SH-SY5Y (cell line): ENCODE measurements at regions not wholly inside any gene's neighbourhood (a gene's known extent, or its start where the extent isn't known, plus 50 kb on each side); places are given as distances from the start of the nearest gene placed in this dataset.

ENCODE experiments used
- GATA2 ChIP-seq: IDR thresholded peaks from 2 replicates; pipeline ENCODE4 v1.6.1; 2011; ENCODE audit warnings: mild to moderate bottlenecking, low read depth, low read length
- GATA3 ChIP-seq: IDR thresholded peaks from 2 replicates; pipeline ENCODE4 v1.6.1; 2011; ENCODE audit warnings: low read depth, mild to moderate bottlenecking, low read length, moderate library complexity

GRCh38 chr10:111545861-111546605, 469.2 kb downstream of the ADRA2A start:
- TF ChIP-seq GATA3 (no peak), GATA2 (no peak)

DNA sequence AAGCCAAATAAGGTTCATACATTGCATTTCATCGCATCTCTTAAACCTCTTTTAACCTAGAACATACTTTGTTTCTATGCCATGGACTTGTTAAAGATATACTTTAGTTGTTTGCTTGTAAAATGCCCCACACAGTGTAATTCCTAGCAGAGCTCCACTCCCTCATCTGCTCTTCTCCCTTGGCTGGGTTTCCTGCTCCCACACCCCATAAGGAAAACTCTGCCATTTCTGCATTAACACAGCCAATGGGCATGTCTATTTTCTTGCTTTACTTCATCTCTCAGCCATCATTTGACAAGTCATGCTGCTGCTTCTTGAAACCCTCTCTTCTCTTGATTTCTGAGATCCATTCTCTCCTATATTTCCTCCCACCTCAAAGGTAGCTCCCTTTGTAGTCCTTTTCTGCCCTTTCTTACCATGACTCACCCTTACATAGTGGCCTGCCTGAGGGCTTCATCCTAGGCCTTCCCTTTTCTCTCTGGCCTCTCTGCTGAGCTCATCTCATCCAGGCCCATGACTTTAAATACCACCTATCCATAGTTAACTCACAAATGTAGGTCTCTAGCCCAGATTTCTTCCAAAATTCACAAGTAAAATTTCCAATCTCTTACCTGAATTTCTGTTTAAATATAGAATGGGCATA, 471.4 kb downstream of the ADRA2A start:
- TF ChIP-seq GATA2: no peak

DNA sequence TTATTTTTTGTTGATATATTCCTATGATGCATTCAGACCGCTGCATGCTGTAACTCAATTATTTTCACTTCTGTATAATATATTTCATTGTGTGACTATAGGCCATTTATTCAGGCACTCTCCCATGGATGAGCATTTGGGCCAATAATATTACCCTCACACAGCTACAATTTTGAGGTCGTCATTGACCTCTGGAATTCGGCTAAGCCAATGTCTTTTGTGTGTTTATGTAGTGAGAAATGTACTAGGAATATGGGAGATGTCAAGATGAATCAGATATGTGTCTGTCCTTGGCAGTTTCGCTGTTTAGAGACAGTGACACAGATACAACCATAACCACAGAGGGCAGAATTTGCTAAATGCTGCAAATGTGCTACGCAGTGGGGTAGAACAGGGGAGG, 474.2 kb downstream of the ADRA2A start:
- no peak for TF ChIP-seq GATA2
- no peak for TF ChIP-seq GATA3

DNA sequence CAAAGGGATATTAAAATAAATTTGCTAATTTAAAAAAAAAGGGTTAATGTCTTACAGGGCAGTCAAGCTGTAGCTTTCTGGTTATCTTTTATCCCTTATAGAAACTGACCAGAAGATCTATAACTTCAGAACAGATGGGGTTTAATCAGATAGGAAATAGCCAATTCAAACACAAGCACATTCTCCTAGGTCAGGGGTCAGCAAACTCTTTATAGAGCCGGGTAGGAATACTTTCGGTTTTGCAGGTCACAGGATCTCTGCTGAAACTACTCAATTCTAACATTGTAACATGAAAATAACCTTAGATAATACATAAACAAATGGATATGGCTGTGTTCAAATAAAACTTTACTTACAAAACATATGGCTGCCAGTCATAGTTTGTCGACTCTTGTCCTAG, 479.8 kb downstream of the ADRA2A start:
- no peak for TF ChIP-seq GATA3
- no peak for TF ChIP-seq GATA2

DNA sequence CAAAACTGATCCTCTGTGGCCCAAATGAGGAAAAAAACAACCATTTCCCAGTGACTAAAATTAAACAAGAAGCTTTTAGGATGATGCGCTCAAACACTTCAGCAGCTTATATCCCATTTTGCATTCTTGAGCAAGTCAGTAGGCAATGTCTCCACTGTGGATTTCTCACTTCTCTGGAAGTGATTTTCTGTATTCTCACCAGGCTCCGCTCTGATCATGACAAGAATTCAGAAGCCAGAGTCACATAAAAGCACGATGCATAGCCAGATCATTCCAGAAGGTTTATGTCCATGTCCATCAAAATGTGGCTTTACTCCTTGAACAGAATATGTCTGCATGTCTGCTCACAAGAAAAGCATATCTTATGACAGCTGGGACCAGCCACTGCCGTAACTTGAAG, 481.4 kb downstream of the ADRA2A start:
- TF ChIP-seq GATA2 (no peak), GATA3 (no peak)

DNA sequence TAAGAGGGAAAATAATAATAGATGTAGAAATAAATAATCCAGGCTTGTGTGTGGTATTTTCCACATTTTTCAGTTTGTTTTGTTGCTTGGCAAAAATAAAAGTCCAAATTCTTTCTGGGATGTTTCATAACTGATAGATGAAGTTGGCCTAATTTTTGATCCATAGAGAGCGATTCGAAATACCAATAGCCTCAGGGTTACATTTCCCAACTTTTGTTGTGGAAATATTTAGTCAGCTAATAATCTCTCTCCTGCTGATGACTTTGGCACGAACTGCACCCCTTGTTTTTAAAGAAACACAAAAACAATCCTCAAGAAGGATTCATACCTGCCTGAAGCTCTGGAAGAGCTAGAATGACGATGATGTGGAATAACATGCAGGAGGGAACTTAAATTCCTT, 483.2 kb downstream of the ADRA2A start:
- no peak for TF ChIP-seq GATA3
- TF ChIP-seq GATA2: no peak

DNA sequence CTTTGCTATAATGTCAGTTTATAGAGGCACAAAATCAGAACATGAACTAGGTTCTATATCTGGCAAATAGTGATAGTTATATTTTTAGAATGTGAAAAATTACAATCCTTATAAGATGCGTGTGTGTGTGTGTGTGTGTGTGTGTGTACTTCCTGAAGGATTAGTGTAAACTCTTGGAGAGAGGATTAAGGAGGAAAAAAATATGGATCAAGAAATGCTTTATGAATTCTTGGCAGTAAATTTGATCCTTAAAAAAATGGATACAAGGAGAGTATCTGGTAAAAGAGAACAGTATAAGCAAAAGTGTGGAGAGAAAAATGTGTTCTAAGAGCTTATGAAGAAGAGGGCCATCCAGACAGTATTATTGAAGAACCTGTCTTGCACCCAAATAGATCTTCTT, 484.3 kb downstream of the ADRA2A start:
- TF ChIP-seq GATA3 (no peak), GATA2 (no peak)

- no peak for TF ChIP-seq GATA3
- TF ChIP-seq GATA2: no peak
These were observed 488.7 kb downstream of the ADRA2A start for GRCh38 chr10:111565542-111565941.

DNA sequence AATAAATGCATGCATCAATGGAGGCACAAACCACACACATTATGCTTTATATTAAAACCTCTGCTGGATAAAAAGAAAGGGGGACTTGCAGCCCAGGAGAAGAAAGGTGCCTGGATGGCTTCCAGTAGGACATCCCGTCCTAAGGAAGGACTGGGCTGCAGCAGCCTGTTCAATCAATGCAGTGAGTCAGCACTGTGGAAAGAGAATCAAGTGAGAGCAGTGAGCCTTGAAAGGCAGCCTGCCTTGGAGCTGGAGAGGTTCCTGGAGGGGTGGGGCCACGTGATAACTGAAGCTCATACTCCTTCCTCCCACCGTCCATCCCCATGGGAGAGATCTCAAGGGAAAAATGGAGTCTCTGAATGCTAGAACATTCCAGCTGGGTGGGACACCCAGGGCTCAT, 501.2 kb downstream of the ADRA2A start:
- TF ChIP-seq GATA3 (no peak), GATA2 (no peak)

DNA sequence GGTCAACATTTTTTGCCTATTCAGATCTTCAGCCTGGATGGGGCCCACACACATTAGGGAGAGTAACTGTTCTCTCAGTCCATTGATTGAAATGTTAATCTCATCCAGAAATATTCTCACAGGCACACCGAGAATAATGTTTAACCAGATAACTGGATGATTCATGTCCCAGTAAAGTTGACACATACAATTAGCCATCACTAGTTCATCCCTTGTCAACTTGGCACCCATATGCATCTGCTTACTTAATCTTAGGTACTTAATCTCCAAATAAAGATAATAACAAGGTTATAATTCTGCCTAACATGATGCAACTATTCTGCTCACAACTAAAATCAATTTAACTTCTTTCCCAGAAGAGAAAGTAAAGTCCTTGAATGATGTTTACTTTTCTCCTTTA, 502.6 kb downstream of the ADRA2A start:
- no peak for TF ChIP-seq GATA2
- no peak for TF ChIP-seq GATA3

DNA sequence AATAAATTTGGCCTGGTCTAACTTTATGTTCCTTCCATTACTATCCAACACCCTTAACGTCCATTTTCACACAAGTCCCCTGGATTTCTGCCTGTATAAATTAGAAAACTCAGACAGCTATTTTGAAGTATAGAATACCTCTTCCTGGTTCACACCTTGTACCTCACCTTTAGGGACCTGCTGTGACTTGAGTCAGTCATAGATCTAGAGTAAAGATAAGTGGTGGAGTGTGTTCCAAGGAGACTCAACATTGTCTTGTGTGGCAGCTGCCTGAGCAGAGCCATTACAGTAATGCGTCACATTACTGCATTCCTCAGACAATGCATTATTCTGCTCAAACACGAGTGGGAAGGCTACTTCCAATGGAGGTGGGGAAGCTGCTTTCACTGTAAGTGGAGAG, 513.9 kb downstream of the ADRA2A start:
- TF ChIP-seq GATA3: no peak
- no peak for TF ChIP-seq GATA2

- TF ChIP-seq GATA2: no peak
- TF ChIP-seq GATA3: no peak
These were observed 516.7 kb downstream of the ADRA2A start for GRCh38 chr10:111593578-111593977.

GRCh38 chr10:111595173-111595572, 518.3 kb downstream of the ADRA2A start:
- TF ChIP-seq GATA3: no peak
- TF ChIP-seq GATA2: no peak

GRCh38 chr10:111598433-111599059, 521.7 kb downstream of the ADRA2A start:
- no peak for TF ChIP-seq GATA2
- no peak for TF ChIP-seq GATA3

- no peak for TF ChIP-seq GATA2
- no peak for TF ChIP-seq GATA3
These were observed 523.1 kb downstream of the ADRA2A start for GRCh38 chr10:111599943-111600342.
